Keratinocyte (primary cell): ENCODE measurements at regions not wholly inside any gene's neighbourhood (a gene's known extent, or its start where the extent isn't known, plus 50 kb on each side); places are given as distances from the start of the nearest gene placed in this dataset.

Experiments
- DNase-seq: peaks from one replicate; pipeline ENCODE4 v3.0.0-alpha.2; 2011; ENCODE audit warnings: low read depth, missing footprints, low spot score
- FAIRE-seq: peaks from 2 replicates; lab custom pipeline; 2011; peaks lifted over from hg19 to GRCh38; lab: Jason Lieb, UNC
- H2AFZ ChIP-seq: 2 replicates; pipeline ENCODE4 v1.6.0; 2012; ENCODE audit warnings: low read length, control low read depth, inconsistent platforms; ENCODE audit not compliant: control insufficient read depth
- H3K27ac ChIP-seq: 2 replicates; pipeline ENCODE4 v1.5.1; 2011; ENCODE audit warnings: low read length; ENCODE audit not compliant: control insufficient read depth, insufficient read depth
- H3K27me3 ChIP-seq: 3 replicates; pipeline ENCODE4 v1.6.0; 2011; ENCODE audit warnings: low read length; ENCODE audit not compliant: control insufficient read depth, insufficient read depth; ENCODE audit errors: extremely low read depth
- H3K36me3 ChIP-seq, 2 experiments: 2 replicates in 1 of 2; 3 replicates in 1 of 2; pipeline ENCODE4 v1.5.1; 2011; ENCODE audit warnings: low read length in 2 of 2, mild to moderate bottlenecking in 1 of 2; ENCODE audit not compliant: control insufficient read depth in 2 of 2, insufficient read depth in 2 of 2; ENCODE audit errors: extremely low read depth in 1 of 2
- H3K4me1 ChIP-seq: 3 replicates; pipeline ENCODE4 v1.5.1; 2011; ENCODE audit warnings: low read length; ENCODE audit not compliant: control insufficient read depth, insufficient read depth; ENCODE audit errors: extremely low read depth
- H3K4me2 ChIP-seq: 3 replicates; pipeline ENCODE4 v1.6.0; 2011; ENCODE audit warnings: low read depth, low read length; ENCODE audit not compliant: control insufficient read depth, insufficient read depth; ENCODE audit errors: extremely low read depth
- H3K4me3 ChIP-seq, 3 experiments: fragments of 200-600 bp in 1 of 3; sonication (generic) in 1 of 3; 2 replicates in 2 of 3; 3 replicates in 1 of 3; pipeline ENCODE4 v1.5.1; 2011 to 2016; ENCODE audit warnings: low read length in 3 of 3, mild to moderate bottlenecking in 3 of 3, control low read depth in 2 of 3, inconsistent platforms in 1 of 3, low read depth in 1 of 3, mixed read lengths in 1 of 3, mixed run types in 1 of 3, moderate library complexity in 1 of 3; ENCODE audit not compliant: control insufficient read depth in 2 of 3, insufficient read depth in 2 of 3; ENCODE audit errors: extremely low read depth in 1 of 3
- H3K79me2 ChIP-seq: 2 replicates; pipeline ENCODE4 v1.6.0; 2012; ENCODE audit warnings: low read length; ENCODE audit not compliant: control insufficient read depth, insufficient read depth
- H3K9ac ChIP-seq: 3 replicates; pipeline ENCODE4 v1.6.0; 2011; ENCODE audit warnings: low read length; ENCODE audit not compliant: control insufficient read depth, insufficient read depth; ENCODE audit errors: extremely low read depth
- H3K9me1 ChIP-seq: 3 replicates; pipeline ENCODE4 v1.6.0; 2011; ENCODE audit warnings: low read length; ENCODE audit not compliant: control insufficient read depth, insufficient read depth; ENCODE audit errors: extremely low read depth
- H3K9me3 ChIP-seq: 2 replicates; pipeline ENCODE4 v1.5.1; 2012; ENCODE audit warnings: low read depth, low read length; ENCODE audit not compliant: control insufficient read depth
- H4K20me1 ChIP-seq: 3 replicates; pipeline ENCODE4 v1.6.0; 2011; ENCODE audit warnings: low read length; ENCODE audit not compliant: control insufficient read depth, insufficient read depth; ENCODE audit errors: extremely low read depth
- EZH2 ChIP-seq: IDR thresholded peaks from one replicate; pipeline ENCODE4 v1.6.1; 2012; ENCODE audit warnings: inconsistent platforms, mild to moderate bottlenecking, low read length, moderate library complexity
- dilution Hi-C: fragments of 300-500 bp; cut with MboI; formaldehyde crosslinking; loops from one replicate; pipeline ENCODE4 v1.7.0; 2020; ENCODE audit warnings: low sequenced_read_pairs; ENCODE audit not compliant: extremely low pct_ligation_motif_present
- TF ChIP-seq, protein P1 (sequence below), 3 experiments: IDR thresholded peaks in 1 of 3; conservative IDR thresholded peaks in 1 of 3; optimal IDR thresholded peaks in 1 of 3; 2 replicates in 2 of 3; 3 replicates in 1 of 3; pipeline versions ENCODE3 to v1.5.1; 2011; ENCODE audit warnings: low read length in 3 of 3, mild to moderate bottlenecking in 3 of 3, moderate library complexity in 2 of 3, control low read depth in 1 of 3, inconsistent platforms in 1 of 3; ENCODE audit not compliant: insufficient read depth in 2 of 3; ENCODE audit errors: extremely low read depth in 1 of 3

DNA sequence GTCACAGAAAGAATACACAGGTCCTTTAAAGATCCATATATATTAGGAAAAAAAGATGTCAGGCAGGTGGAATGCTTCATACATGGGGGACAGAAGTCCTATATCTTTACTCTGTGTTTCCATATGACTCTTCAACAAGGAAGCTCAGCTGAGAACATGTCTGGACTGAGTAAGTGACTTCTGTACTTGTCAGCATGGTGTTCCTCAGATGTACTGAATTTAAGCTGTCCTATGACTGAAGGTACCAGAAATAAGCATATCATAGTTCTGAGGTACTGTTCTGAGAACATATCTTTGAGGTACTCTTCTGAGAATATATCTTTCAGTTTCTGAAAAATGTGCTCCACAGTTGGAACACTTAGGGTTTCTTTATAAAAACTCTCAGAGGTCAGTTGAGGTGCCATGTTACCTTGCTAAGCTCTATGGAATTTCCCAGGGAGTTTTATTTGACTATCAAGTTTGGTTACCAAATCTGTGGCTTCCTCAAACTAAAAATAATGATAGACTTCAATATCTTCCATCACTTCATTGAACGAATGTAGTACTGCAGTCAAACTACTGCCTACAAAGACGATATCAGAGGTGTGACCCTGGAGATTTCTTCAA, 597.2 kb upstream of the GNPDA2 start:
- H3K4me2 ChIP-seq, result no peak overlapping the region
- no peak overlapping the region for H3K27ac ChIP-seq
- H3K79me2 ChIP-seq, result no peaks in the 10 kb centered on the region
- H3K36me3 ChIP-seq, result no peaks in the 10 kb centered on the region
- TF ChIP-seq, protein P1, sequence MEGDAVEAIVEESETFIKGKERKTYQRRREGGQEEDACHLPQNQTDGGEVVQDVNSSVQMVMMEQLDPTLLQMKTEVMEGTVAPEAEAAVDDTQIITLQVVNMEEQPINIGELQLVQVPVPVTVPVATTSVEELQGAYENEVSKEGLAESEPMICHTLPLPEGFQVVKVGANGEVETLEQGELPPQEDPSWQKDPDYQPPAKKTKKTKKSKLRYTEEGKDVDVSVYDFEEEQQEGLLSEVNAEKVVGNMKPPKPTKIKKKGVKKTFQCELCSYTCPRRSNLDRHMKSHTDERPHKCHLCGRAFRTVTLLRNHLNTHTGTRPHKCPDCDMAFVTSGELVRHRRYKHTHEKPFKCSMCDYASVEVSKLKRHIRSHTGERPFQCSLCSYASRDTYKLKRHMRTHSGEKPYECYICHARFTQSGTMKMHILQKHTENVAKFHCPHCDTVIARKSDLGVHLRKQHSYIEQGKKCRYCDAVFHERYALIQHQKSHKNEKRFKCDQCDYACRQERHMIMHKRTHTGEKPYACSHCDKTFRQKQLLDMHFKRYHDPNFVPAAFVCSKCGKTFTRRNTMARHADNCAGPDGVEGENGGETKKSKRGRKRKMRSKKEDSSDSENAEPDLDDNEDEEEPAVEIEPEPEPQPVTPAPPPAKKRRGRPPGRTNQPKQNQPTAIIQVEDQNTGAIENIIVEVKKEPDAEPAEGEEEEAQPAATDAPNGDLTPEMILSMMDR (optimal IDR thresholded peaks at IDR 0.05 in 1 of 3, IDR thresholded peaks at IDR 0.05 in 1 of 3, conservative IDR thresholded peaks at IDR 0.05 in 1 of 3; ENCODE audit: extremely low read depth in 1 of 3, insufficient read depth in 2 of 3, low read length in 3 of 3), result no peak
- no peak for TF ChIP-seq EZH2
- FAIRE-seq (no peak), DNase-seq (no peak)
- H3K9me3 ChIP-seq, result no peaks in the 10 kb centered on the region
- no peaks in the 10 kb centered on the region for H3K9me1 ChIP-seq
- no peak overlapping the region for H3K4me3 ChIP-seq
- H4K20me1 ChIP-seq, result no peaks in the 10 kb centered on the region
- H3K9ac ChIP-seq, result no peak overlapping the region
- no peaks in the 10 kb centered on the region for H3K27me3 ChIP-seq
- dilution Hi-C loops, result no loop called here
- no peak overlapping the region for H2AFZ ChIP-seq
- no peaks in the 10 kb centered on the region for H3K4me1 ChIP-seq

DNA sequence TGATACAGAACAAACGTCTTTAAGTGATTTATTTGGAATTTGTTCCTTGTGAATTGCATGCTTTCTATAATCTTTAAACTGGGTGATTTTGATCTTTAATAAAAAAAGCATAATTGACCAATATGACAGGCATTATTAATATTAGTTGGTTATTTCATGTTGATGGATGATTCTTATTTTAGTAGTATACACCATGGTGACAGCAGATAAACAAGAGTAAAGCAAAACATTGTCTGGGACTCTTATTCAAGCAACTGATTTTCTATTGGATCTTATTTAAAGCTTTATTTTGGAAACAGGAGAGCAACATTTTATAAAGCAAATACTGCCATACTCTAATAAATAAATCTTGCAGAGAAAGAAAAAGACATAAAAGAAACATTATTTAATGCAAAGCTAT, 591.4 kb upstream of the GNPDA2 start:
- no peaks in the 10 kb centered on the region for H3K79me2 ChIP-seq
- TF ChIP-seq, protein P1 (optimal IDR thresholded peaks at IDR 0.05 in 1 of 3, IDR thresholded peaks at IDR 0.05 in 1 of 3, conservative IDR thresholded peaks at IDR 0.05 in 1 of 3; ENCODE audit: extremely low read depth in 1 of 3, insufficient read depth in 2 of 3, low read length in 3 of 3), result no peak
- no peak for TF ChIP-seq EZH2
- H3K9me3 ChIP-seq, result no peaks in the 10 kb centered on the region
- FAIRE-seq (no peak), DNase-seq (no peak)
- H3K4me1 ChIP-seq, result no peaks in the 10 kb centered on the region
- no peak overlapping the region for H3K27ac ChIP-seq
- no peaks in the 10 kb centered on the region for H4K20me1 ChIP-seq
- H2AFZ ChIP-seq, result no peak overlapping the region
- no peaks in the 10 kb centered on the region for H3K9me1 ChIP-seq
- H3K36me3 ChIP-seq, result no peaks in the 10 kb centered on the region
- H3K4me3 ChIP-seq, result no peak overlapping the region
- H3K9ac ChIP-seq, result no peak overlapping the region
- dilution Hi-C loops, result no loop called here
- no peaks in the 10 kb centered on the region for H3K27me3 ChIP-seq
- H3K4me2 ChIP-seq, result no peak overlapping the region
